K562 (cell line): ENCODE measurements at regions not wholly inside any gene's neighbourhood (a gene's known extent, or its start where the extent isn't known, plus 50 kb on each side); places are given as distances from the start of the nearest gene placed in this dataset.

Experiments
- ATF1 ChIP-seq, 2 experiments: fragments of 450-650 bp in 1 of 2; IDR thresholded peaks; 2 replicates each; pipeline ENCODE4 v1.6.1; 2016; ENCODE audit warnings: missing compliant biosample characterization in 1 of 2, missing genetic modification characterization in 1 of 2
- CBX3 ChIP-seq, 2 experiments: IDR thresholded peaks; 1 replicate in 1 of 2; 2 replicates in 1 of 2; pipeline ENCODE4 v1.6.1; 2012; ENCODE audit warnings: inconsistent platforms in 2 of 2, low read length in 2 of 2, borderline replicate concordance in 1 of 2, control low read depth in 1 of 2
- CREM ChIP-seq: IDR thresholded peaks from 2 replicates; pipeline ENCODE4 v1.6.1; 2014; ENCODE audit warnings: antibody characterized with exemption, low read depth
- CXXC5 ChIP-seq: fragments of 250-450 bp; sonication (Bioruptor Pico); IDR thresholded peaks from 2 replicates; pipeline ENCODE4 v1.8.0; 2022; ENCODE audit warnings: inconsistent platforms, mild to moderate bottlenecking, moderate library complexity
- ETV1 ChIP-seq: fragments of 450-650 bp; conservative IDR thresholded peaks from 2 replicates; pipeline ENCODE4 v1.6.1; 2016; ENCODE audit warnings: missing genetic modification characterization, control low read depth, low read depth, missing compliant biosample characterization
- FOXJ3 ChIP-seq: sonication (generic); formaldehyde crosslinking; IDR thresholded peaks from 2 replicates; pipeline ENCODE4 v1.4.0; 2020; ENCODE audit warnings: mild to moderate bottlenecking, missing genetic modification reagents
- GABPB1 ChIP-seq: sonication (generic); formaldehyde crosslinking; IDR thresholded peaks from 2 replicates; pipeline ENCODE4 v1.8.0; 2022; ENCODE audit warnings: mild to moderate bottlenecking, missing genetic modification reagents
- NCOA4 ChIP-seq: fragments of 450-650 bp; IDR thresholded peaks from 2 replicates; pipeline ENCODE4 v1.6.1; 2018; ENCODE audit warnings: mild to moderate bottlenecking; ENCODE audit not compliant: partially characterized antibody
- SMARCA5 ChIP-seq: fragments of 450-650 bp; IDR thresholded peaks from 2 replicates; pipeline ENCODE4 v1.6.1; 2016
- SMARCE1 ChIP-seq: fragments of 450-650 bp; IDR thresholded peaks from 2 replicates; pipeline ENCODE4 v1.7.1; 2016; ENCODE audit warnings: mild to moderate bottlenecking
- TBL1XR1 ChIP-seq, 2 experiments: IDR thresholded peaks; 2 replicates each; pipeline ENCODE4 v1.6.1; 2012; ENCODE audit warnings: improper control_type of control experiment in 2 of 2, low read length in 2 of 2, mild to moderate bottlenecking in 1 of 2
- TEAD4 ChIP-seq, 2 experiments: sonication (generic) in 1 of 2; formaldehyde crosslinking in 1 of 2; IDR thresholded peaks; 2 replicates each; pipeline versions ENCODE4 v1.6.1 to v1.8.0; 2012 to 2022; ENCODE audit warnings: borderline replicate concordance in 1 of 2, inconsistent platforms in 1 of 2, low read length in 1 of 2, mild to moderate bottlenecking in 1 of 2, missing genetic modification reagents in 1 of 2
- ZNF146 ChIP-seq: IDR thresholded peaks from one replicate; pipeline ENCODE4 v1.6.1; 2018; ENCODE audit warnings: missing compliant biosample characterization; ENCODE audit not compliant: unreplicated experiment
- ZNF217 ChIP-seq: sonication (generic); formaldehyde crosslinking; IDR thresholded peaks from 2 replicates; pipeline ENCODE4 v1.8.0; 2022; ENCODE audit warnings: mild to moderate bottlenecking, missing genetic modification reagents
- ZNF586 ChIP-seq: fragments of 450-650 bp; formaldehyde crosslinking; conservative IDR thresholded peaks from 2 replicates; pipeline ENCODE4 v1.4.0; 2020; ENCODE audit warnings: mild to moderate bottlenecking, moderate library complexity
- ZNF644 ChIP-seq: fragments of 200-800 bp; sonication (Bioruptor generic); IDR thresholded peaks from 2 replicates; pipeline ENCODE4 v1.6.1; 2016; ENCODE audit warnings: low read depth, missing genetic modification characterization, missing compliant biosample characterization
- TF ChIP-seq, protein P1 (sequence below): sonication (generic); formaldehyde crosslinking; IDR thresholded peaks from 2 replicates; pipeline ENCODE4 v1.8.1; 2022; ENCODE audit warnings: missing genetic modification reagents
- TF ChIP-seq, protein P2 (sequence below): sonication (generic); formaldehyde crosslinking; IDR thresholded peaks from 2 replicates; pipeline ENCODE4 v1.8.1; 2023; ENCODE audit warnings: mild to moderate bottlenecking, missing genetic modification reagents
- TF ChIP-seq, protein P3 (sequence below): fragments of 250-450 bp; sonication (Bioruptor Pico); IDR thresholded peaks from 2 replicates; pipeline ENCODE4 v1.4.0; 2020; ENCODE audit warnings: mild to moderate bottlenecking
- TF ChIP-seq, protein P4 (sequence below): fragments of 200-800 bp; sonication (Bioruptor generic); IDR thresholded peaks from 2 replicates; pipeline ENCODE4 v1.6.1; 2017; ENCODE audit warnings: missing genetic modification characterization, missing compliant biosample characterization
- TF ChIP-seq, protein P5 (sequence below): IDR thresholded peaks from 2 replicates; pipeline ENCODE4 v1.6.1; 2014; ENCODE audit warnings: antibody characterized with exemption

DNA sequence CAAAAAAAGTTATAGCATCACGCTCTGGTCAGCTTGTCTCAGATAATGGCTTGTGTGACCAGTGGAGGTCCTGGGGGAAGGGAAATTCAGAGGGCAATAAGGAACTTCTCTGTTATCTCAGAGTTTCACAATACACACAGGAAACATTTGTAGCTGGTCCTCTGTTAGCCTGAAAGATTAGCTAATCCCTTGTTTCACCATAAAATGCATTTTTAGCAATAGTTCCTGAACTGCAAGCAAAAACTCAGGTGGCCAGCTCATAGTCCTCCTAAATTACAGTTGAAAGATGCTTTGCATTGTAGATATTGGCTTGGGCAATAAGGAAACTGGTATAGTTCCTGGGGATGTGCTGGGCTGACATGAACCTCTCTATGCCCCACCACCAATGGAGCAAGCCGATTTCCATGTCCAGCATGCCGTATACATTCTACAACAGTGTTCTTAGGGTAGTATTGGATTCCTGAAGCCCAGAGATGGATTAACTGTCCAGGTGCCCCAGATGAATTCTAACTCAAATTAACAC lies 141.5 kb upstream of the TBL1XR1 start (continued):
- TF ChIP-seq TEAD4 (IDR thresholded peaks at IDR 0.05; ENCODE audit: low read length) (peak; percentile 90), TEAD4 (CRISPR knock-in tag; IDR thresholded peaks at IDR 0.05; ENCODE audit: borderline replicate concordance) (no peak), ETV1 (peak; percentile 93), ZNF586 (no peak), ZNF644 (0 out of 2 replicates have a peak, but pooled peaks have one; percentile 14), GABPB1 (CRISPR knock-in tag) (0 out of 2 replicates have a peak, but pooled peaks have one; percentile 19), ZNF217 (CRISPR knock-in tag) (no peak), FOXJ3 (no peak), SMARCA5 (no peak), CBX3 (IDR thresholded peaks at IDR 0.05; ENCODE audit: borderline replicate concordance in 1 of 2, low read length in 2 of 2) (no peak; a peak in 1 of 3 replicates), CXXC5 (CRISPR knock-in tag) (no peak; the same call in 1 of the 2 replicates), ATF1 (CRISPR knock-in tag; IDR thresholded peaks at IDR 0.05) (no peak), ATF1 (tag; IDR thresholded peaks at IDR 0.05) (0 out of 2 replicates have a peak, but pooled peaks have one; percentile 45), ZNF146 (no peak), TBL1XR1 (IDR thresholded peaks at IDR 0.05; ENCODE audit: low read length in 2 of 2) (peak in 1 of 2 experiments; percentile 91; a peak in 2 of 4 replicates), NCOA4 (no peak), CREM (peak; percentile 61), SMARCE1 (peak; percentile 82)
- TF ChIP-seq, protein P1, sequence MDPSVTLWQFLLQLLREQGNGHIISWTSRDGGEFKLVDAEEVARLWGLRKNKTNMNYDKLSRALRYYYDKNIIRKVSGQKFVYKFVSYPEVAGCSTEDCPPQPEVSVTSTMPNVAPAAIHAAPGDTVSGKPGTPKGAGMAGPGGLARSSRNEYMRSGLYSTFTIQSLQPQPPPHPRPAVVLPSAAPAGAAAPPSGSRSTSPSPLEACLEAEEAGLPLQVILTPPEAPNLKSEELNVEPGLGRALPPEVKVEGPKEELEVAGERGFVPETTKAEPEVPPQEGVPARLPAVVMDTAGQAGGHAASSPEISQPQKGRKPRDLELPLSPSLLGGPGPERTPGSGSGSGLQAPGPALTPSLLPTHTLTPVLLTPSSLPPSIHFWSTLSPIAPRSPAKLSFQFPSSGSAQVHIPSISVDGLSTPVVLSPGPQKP (CRISPR knock-in tag), result no peak
- TF ChIP-seq, protein P2, sequence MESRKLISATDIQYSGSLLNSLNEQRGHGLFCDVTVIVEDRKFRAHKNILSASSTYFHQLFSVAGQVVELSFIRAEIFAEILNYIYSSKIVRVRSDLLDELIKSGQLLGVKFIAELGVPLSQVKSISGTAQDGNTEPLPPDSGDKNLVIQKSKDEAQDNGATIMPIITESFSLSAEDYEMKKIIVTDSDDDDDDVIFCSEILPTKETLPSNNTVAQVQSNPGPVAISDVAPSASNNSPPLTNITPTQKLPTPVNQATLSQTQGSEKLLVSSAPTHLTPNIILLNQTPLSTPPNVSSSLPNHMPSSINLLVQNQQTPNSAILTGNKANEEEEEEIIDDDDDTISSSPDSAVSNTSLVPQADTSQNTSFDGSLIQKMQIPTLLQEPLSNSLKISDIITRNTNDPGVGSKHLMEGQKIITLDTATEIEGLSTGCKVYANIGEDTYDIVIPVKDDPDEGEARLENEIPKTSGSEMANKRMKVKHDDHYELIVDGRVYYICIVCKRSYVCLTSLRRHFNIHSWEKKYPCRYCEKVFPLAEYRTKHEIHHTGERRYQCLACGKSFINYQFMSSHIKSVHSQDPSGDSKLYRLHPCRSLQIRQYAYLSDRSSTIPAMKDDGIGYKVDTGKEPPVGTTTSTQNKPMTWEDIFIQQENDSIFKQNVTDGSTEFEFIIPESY, result no peak
- TF ChIP-seq, protein P3, sequence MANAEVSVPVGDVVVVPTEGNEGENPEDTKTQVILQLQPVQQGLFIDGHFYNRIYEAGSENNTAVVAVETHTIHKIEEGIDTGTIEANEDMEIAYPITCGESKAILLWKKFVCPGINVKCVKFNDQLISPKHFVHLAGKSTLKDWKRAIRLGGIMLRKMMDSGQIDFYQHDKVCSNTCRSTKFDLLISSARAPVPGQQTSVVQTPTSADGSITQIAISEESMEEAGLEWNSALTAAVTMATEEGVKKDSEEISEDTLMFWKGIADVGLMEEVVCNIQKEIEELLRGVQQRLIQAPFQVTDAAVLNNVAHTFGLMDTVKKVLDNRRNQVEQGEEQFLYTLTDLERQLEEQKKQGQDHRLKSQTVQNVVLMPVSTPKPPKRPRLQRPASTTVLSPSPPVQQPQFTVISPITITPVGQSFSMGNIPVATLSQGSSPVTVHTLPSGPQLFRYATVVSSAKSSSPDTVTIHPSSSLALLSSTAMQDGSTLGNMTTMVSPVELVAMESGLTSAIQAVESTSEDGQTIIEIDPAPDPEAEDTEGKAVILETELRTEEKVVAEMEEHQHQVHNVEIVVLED (CRISPR knock-in tag), result no peak
- TF ChIP-seq, protein P4, sequence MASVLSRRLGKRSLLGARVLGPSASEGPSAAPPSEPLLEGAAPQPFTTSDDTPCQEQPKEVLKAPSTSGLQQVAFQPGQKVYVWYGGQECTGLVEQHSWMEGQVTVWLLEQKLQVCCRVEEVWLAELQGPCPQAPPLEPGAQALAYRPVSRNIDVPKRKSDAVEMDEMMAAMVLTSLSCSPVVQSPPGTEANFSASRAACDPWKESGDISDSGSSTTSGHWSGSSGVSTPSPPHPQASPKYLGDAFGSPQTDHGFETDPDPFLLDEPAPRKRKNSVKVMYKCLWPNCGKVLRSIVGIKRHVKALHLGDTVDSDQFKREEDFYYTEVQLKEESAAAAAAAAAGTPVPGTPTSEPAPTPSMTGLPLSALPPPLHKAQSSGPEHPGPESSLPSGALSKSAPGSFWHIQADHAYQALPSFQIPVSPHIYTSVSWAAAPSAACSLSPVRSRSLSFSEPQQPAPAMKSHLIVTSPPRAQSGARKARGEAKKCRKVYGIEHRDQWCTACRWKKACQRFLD (CRISPR knock-in tag), result no peak; the same call in 1 of the 2 replicates
- TF ChIP-seq, protein P5, sequence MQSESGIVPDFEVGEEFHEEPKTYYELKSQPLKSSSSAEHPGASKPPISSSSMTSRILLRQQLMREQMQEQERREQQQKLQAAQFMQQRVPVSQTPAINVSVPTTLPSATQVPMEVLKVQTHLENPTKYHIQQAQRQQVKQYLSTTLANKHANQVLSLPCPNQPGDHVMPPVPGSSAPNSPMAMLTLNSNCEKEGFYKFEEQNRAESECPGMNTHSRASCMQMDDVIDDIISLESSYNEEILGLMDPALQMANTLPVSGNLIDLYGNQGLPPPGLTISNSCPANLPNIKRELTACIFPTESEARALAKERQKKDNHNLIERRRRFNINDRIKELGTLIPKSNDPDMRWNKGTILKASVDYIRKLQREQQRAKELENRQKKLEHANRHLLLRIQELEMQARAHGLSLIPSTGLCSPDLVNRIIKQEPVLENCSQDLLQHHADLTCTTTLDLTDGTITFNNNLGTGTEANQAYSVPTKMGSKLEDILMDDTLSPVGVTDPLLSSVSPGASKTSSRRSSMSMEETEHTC, result no peak
